Caco-2 (cell line): ENCODE measurements at regions not wholly inside any gene's neighbourhood (a gene's known extent, or its start where the extent isn't known, plus 50 kb on each side); places are given as distances from the start of the nearest gene placed in this dataset.

Experiments used
- BruUV-seq: library from RNA; stranded (reverse); fragments of 400-500 nt; replicated peaks from 2 replicates; lab custom pipeline; 2021; lab: Mats Ljungman, UMichigan
- CTCF ChIA-PET: fragments of 300-600 bp; sonication (Branson Sonifier 250); formaldehyde crosslinking; loops from one replicate; lab custom pipeline; 2022; ENCODE audit warnings: antibody characterized with exemption; lab: Charles Lee
- POLR2A ChIA-PET: fragments of 300-600 bp; sonication (Branson Sonifier 250); formaldehyde crosslinking; loops from one replicate; lab custom pipeline; 2022; ENCODE audit warnings: antibody characterized with exemption; lab: Charles Lee
- DNase-seq, 2 experiments: peaks; one replicate each; pipeline versions ENCODE4 v3.0.0 to v3.0.0-alpha.2; 2020 to 2022
- H3K27me3 ChIP-seq: replicated peaks from 2 replicates; pipeline ENCODE4 v1.6.0; 2011; ENCODE audit warnings: low read length; ENCODE audit not compliant: control insufficient read depth, insufficient read depth
- H3K36me3 ChIP-seq: 2 replicates; pipeline ENCODE4 v1.5.1; 2011; ENCODE audit warnings: low read length; ENCODE audit not compliant: control insufficient read depth, insufficient read depth
- H3K4me1 ChIP-seq: fragments of 250-450 bp; sonication (Bioruptor Pico); 2 replicates; pipeline ENCODE4 v1.5.1; 2020; ENCODE audit warnings: mild to moderate bottlenecking
- H3K4me3 ChIP-seq: 2 replicates; pipeline ENCODE4 v1.5.1; 2011; ENCODE audit warnings: low read depth, mild to moderate bottlenecking, control low read depth, low read length
- H3K9me3 ChIP-seq: fragments of 250-450 bp; sonication (Bioruptor Pico); 2 replicates; pipeline ENCODE4 v1.5.1; 2020; ENCODE audit warnings: mild to moderate bottlenecking, moderate library complexity
- H3K27ac Mint-ChIP-seq: one replicate; pipeline ENCODE4 v1.8.0; 2022; ENCODE audit warnings: mixed read lengths; ENCODE audit not compliant: unreplicated experiment
- H3K27me3 Mint-ChIP-seq: one replicate; pipeline ENCODE4 v1.8.0; 2022; ENCODE audit warnings: mixed read lengths; ENCODE audit not compliant: insufficient read depth, unreplicated experiment
- H3K36me3 Mint-ChIP-seq: one replicate; pipeline ENCODE4 v1.8.0; 2022; ENCODE audit warnings: mild to moderate bottlenecking, mixed read lengths; ENCODE audit not compliant: insufficient read depth, unreplicated experiment
- H3K4me1 Mint-ChIP-seq: one replicate; pipeline ENCODE4 v1.8.0; 2022; ENCODE audit warnings: low read depth, mixed read lengths; ENCODE audit not compliant: unreplicated experiment
- H3K4me3 Mint-ChIP-seq: one replicate; pipeline ENCODE4 v1.8.0; 2022; ENCODE audit warnings: mild to moderate bottlenecking, moderate library complexity, mixed read lengths; ENCODE audit not compliant: unreplicated experiment
- H3K9me3 Mint-ChIP-seq: one replicate; pipeline ENCODE4 v1.8.0; 2022; ENCODE audit warnings: mixed read lengths; ENCODE audit not compliant: unreplicated experiment
- CTCF ChIP-seq, 2 experiments: fragments of 200-600 bp in 1 of 2; IDR thresholded peaks; 1 replicate in 1 of 2; 2 replicates in 1 of 2; pipeline versions ENCODE4 v1.5.1 to v1.8.0; 2011 to 2022; ENCODE audit warnings: antibody characterized with exemption in 1 of 2, control low read depth in 1 of 2, inconsistent platforms in 1 of 2, low read depth in 1 of 2, low read length in 1 of 2, mild to moderate bottlenecking in 1 of 2, moderate library complexity in 1 of 2; ENCODE audit not compliant: insufficient read depth in 1 of 2, severe bottlenecking in 1 of 2, unreplicated experiment in 1 of 2
- intact Hi-C: fragments of 100-400 bp; cut with micrococcal nuclease; formaldehyde crosslinking; loops from one replicate; pipeline ENCODE4 v1.10.0; 2022; ENCODE audit not compliant: unreplicated experiment

- ChIA-PET CTCF (no interaction called here), POLR2A (no interaction called here)
- H3K4me3 ChIP-seq: no peak overlapping the region
- no peaks in the 10 kb centered on the region for H3K27me3 Mint-ChIP-seq
- H3K27me3 ChIP-seq: no peaks in the 10 kb centered on the region
- no peak overlapping the region for H3K27ac Mint-ChIP-seq
- H3K9me3 ChIP-seq: no peaks in the 10 kb centered on the region
- H3K4me1 Mint-ChIP-seq: peaks cover 6% of the 10 kb centered on the region
- H3K36me3 ChIP-seq: no peaks in the 10 kb centered on the region
- peaks cover 4% of the 10 kb centered on the region for H3K36me3 Mint-ChIP-seq
- no peak for TF ChIP-seq CTCF (IDR thresholded peaks at IDR 0.05; ENCODE audit: insufficient read depth in 1 of 2, low read depth in 1 of 2, low read length in 1 of 2, severe bottlenecking in 1 of 2, unreplicated experiment in 1 of 2)
- H3K9me3 Mint-ChIP-seq: no peaks in the 10 kb centered on the region
- peaks cover 16% of the 10 kb centered on the region; the same call in 1 of the 2 replicates for H3K4me1 ChIP-seq
- no peak overlapping the region for H3K4me3 Mint-ChIP-seq
- BruUV-seq: no TSS peak
- DNase-seq: no peak
- intact Hi-C loops: no loop called here
Observed at GRCh38 chr9:129341171-129341986, 163.3 kb upstream of the IER5L start.

GRCh38 chr9:129340427-129341170, 162.5 kb upstream of the IER5L start:
- CTCF ChIA-PET: no interaction called here
- Mint-ChIP-seq H3K36me3 (peaks cover 4% of the 10 kb centered on the region), H3K4me1 (peaks cover 6% of the 10 kb centered on the region), H3K27ac (no peak overlapping the region), H3K9me3 (no peaks in the 10 kb centered on the region), H3K4me3 (no peak overlapping the region), H3K27me3 (no peaks in the 10 kb centered on the region)
- Histone ChIP-seq H3K4me1 (peaks cover 22% of the 10 kb centered on the region), H3K4me3 (no peak overlapping the region), H3K36me3 (no peaks in the 10 kb centered on the region), H3K27me3 (no peaks in the 10 kb centered on the region), H3K9me3 (no peaks in the 10 kb centered on the region)
- TF ChIP-seq CTCF (IDR thresholded peaks at IDR 0.05; ENCODE audit: insufficient read depth in 1 of 2, low read depth in 1 of 2, low read length in 1 of 2, severe bottlenecking in 1 of 2, unreplicated experiment in 1 of 2): no peak
- POLR2A ChIA-PET: no interaction called here
- peak in 1 of 2 experiments; percentile 58 for DNase-seq
- intact Hi-C loops: no loop called here
- BruUV-seq: no TSS peak

GRCh38 chr9:129339539-129340157, 161.6 kb upstream of the IER5L start:
- Mint-ChIP-seq H3K9me3 (no peaks in the 10 kb centered on the region), H3K36me3 (peaks cover 4% of the 10 kb centered on the region), H3K27ac (no peak overlapping the region), H3K27me3 (no peaks in the 10 kb centered on the region), H3K4me3 (no peak overlapping the region), H3K4me1 (peaks cover 10% of the 10 kb centered on the region)
- no TSS peak for BruUV-seq
- no peak for DNase-seq
- Histone ChIP-seq H3K4me1 (peaks cover 31% of the 10 kb centered on the region), H3K27me3 (no peaks in the 10 kb centered on the region), H3K9me3 (no peaks in the 10 kb centered on the region), H3K4me3 (no peak overlapping the region), H3K36me3 (no peaks in the 10 kb centered on the region)
- intact Hi-C loops: no loop called here
- CTCF ChIA-PET: no interaction called here
- POLR2A ChIA-PET: no interaction called here
- no peak for TF ChIP-seq CTCF (IDR thresholded peaks at IDR 0.05; ENCODE audit: insufficient read depth in 1 of 2, low read depth in 1 of 2, low read length in 1 of 2, severe bottlenecking in 1 of 2, unreplicated experiment in 1 of 2)
